Fibroblast of lung (primary cell): ENCODE measurements at regions not wholly inside any gene's neighbourhood (a gene's known extent, or its start where the extent isn't known, plus 50 kb on each side); places are given as distances from the start of the nearest gene placed in this dataset.

Experiments
- EZH2 ChIP-seq: IDR thresholded peaks from 2 replicates; pipeline ENCODE4 v1.5.1; 2012; ENCODE audit warnings: low read length, control low read depth, mild to moderate bottlenecking; ENCODE audit errors: missing control alignments
- TF ChIP-seq, protein P1 (sequence below), 2 donors: IDR thresholded peaks in 1 of 2; conservative IDR thresholded peaks in 1 of 2; 1 replicate in 1 of 2; 2 replicates in 1 of 2; pipeline ENCODE4 v1.5.1; 2011 to 2012; ENCODE audit warnings: low read length in 2 of 2, control low read depth in 1 of 2, inconsistent platforms in 1 of 2, low read depth in 1 of 2, mild to moderate bottlenecking in 1 of 2

DNA sequence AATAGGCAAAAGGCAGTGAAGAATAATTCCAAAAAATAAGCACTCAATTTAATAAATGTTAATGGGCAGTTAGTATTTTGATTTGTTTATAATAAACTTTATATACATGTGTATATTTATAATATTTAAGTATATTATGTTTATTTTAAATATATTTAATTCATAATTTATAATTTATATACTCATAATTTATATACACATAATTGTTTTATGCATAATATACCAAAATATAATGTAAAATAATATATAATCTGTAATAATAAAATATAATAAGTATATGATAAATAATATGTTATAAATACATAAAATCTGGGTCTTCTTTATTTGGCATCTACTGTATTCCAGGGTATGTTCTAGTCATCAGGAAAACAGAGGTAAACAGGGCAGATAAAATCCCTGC is 100.2 kb upstream of the ARID2 start:
- TF ChIP-seq, protein P1, sequence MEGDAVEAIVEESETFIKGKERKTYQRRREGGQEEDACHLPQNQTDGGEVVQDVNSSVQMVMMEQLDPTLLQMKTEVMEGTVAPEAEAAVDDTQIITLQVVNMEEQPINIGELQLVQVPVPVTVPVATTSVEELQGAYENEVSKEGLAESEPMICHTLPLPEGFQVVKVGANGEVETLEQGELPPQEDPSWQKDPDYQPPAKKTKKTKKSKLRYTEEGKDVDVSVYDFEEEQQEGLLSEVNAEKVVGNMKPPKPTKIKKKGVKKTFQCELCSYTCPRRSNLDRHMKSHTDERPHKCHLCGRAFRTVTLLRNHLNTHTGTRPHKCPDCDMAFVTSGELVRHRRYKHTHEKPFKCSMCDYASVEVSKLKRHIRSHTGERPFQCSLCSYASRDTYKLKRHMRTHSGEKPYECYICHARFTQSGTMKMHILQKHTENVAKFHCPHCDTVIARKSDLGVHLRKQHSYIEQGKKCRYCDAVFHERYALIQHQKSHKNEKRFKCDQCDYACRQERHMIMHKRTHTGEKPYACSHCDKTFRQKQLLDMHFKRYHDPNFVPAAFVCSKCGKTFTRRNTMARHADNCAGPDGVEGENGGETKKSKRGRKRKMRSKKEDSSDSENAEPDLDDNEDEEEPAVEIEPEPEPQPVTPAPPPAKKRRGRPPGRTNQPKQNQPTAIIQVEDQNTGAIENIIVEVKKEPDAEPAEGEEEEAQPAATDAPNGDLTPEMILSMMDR (conservative IDR thresholded peaks at IDR 0.05 in 1 of 2, IDR thresholded peaks at IDR 0.05 in 1 of 2; ENCODE audit: low read depth in 1 of 2, low read length in 2 of 2) = no peak
- TF ChIP-seq EZH2 = no peak
